ENCODE measurements at regions not wholly inside any gene's neighbourhood (a gene's known extent, or its start where the extent isn't known, plus 50 kb on each side); places are given as distances from the start of the nearest gene placed in this dataset.

DNA sequence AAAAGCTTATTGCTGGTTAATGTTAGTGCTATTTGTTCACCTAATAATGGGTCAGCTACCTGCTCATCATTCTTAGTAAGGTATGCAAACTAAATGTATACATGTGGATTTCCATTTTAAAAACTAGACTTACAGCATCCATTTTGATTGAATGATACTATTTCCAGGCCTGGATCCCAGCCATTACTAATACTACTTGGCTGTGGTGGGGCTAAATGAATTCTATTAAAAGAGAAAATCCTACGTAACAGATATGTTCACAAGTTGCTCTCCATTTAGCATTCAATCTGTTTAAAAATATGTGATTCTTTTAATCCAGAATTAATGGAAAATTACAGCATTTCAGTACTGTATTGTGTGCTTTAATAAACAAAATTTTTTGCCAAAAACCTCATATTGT, 169.4 kb upstream of the MIR17HG start:
- DNase-seq = no peak

DNA sequence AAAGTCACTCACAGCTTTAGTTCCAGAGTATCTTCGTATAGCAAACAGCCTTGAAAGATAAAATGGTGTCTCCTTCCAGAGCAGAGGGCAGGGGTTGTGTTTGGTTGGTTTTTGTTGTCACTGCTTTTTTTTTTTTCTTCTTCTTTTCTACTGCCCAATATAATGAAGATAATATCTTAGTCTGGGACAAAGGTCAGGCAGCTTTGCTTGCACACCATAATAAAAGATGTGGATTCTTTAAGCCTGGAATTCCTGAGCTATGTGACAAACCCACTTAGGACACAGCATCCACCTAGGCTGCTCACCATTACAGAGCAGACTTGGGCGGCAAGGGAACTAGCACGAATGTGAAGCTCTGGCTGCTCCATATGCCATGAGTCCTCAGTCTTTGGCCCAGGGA, 165.6 kb upstream of the MIR17HG start:
- DNase-seq = no peak

GRCh38 chr13:91184244-91184926, 163.1 kb upstream of the MIR17HG start:
- no peak for DNase-seq

DNA sequence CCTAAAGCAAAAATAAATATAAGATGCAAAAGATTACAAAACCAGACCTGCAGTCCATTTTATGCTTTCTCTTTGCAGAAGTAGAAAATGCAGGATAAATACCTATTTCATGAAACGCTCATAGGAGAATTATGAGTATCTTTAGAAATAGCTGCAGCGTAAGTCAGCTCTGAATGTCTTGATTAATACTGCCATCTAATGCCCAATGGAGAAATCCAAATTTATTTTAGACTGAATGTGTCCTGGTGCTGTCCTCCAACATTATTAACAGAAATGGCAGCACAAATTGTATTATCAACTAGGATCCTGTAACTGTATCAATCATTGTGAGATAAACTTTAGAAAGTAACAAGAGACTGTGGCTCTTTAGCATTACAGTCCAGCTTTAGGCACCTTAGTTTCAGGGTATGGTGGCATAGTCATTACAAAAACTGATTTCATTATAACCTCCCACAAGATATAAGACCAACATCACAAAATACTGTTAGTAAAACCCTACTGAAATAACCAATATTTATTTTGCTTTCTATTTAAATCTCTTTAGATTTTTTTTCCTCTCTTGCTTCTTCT, 162.1 kb upstream of the MIR17HG start:
- no peak for DNase-seq

- no peak for DNase-seq
These were observed 160.0 kb upstream of the MIR17HG start for GRCh38 chr13:91187522-91187921.

DNA sequence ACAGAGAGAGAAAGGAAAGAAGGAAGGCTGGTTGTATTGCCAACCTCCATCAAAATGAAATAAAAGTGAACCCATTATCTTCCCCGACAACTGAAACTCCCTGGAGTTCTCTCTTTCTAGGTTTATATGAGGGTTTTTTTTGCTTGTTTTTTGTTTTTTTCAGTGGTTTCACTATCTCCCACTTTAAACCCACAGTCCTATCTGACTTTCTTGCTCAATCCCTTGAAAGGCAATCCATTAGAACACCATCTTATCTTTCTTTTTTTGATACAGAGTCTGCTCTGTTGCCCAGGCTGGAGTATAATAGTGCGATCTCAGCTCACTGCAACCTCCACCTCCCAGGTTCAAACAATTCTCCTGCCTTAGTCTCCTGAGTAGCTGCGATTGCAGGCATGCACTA, 158.0 kb upstream of the MIR17HG start:
- DNase-seq = no peak

GRCh38 chr13:91193358-91193757, 154.1 kb upstream of the MIR17HG start:
- DNase-seq = no peak

GRCh38 chr13:91195789-91196188, 151.7 kb upstream of the MIR17HG start:
- no peak for DNase-seq

DNA sequence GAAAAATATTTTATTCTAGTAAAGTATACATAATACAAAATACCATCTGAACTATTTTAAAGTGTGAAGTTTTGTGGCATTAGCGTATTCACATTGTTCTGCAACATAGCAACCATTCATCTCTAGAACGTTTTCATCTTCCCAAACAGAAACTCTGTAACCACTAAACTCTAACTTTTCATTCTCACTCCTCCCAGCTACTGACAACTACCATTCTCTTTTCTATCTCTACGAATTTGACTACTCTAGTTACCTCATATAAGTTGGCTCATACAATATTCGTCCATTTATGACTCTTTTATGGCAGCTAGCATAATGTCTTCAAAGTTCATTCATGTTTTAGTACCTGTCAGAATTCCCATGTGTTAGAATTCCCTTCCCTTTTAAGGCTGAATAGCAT, 150.5 kb upstream of the MIR17HG start:
- DNase-seq = no peak

- no peak for DNase-seq
These were observed 147.6 kb upstream of the MIR17HG start for GRCh38 chr13:91199866-91200265.

DNA sequence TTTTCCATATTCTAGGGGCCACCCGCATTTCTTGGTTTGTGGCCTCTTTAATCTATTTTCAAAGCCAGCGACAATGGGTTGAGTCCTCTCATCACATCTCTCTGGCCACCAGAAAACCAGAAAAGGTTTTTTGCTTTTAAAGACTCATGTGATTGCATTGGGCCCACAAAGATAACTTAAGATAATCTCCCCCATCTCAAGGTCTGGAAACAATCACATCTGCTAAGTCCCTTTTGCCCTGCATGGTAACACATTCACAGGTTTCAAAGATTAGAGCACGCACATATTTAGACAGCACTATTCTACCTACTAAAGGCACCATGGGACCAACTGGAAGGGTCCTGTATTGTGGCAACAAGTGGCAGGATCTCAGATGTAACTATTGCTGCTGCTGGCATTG, 147.0 kb upstream of the MIR17HG start:
- no peak for DNase-seq

DNA sequence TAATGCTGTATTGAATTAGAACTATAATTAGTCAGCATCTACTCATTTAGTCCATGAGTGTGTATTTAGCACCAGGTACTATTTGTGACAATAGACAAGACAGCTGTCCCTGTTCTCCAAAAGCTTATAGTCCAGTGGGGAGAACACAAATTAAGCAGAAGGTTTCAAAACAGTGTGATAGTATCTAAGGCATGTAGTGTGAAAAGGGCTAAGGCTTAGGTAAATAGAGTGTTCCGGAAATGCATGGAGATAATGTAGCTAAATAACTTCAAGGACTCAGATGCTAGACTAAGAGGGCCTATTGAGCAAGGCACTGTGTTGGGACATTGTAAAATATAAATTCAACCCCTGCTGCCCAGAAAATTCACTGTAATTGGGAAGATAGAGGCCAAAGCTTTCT, 144.1 kb upstream of the MIR17HG start:
- no peak for DNase-seq

- no peak for DNase-seq
These were observed 140.2 kb upstream of the MIR17HG start for GRCh38 chr13:91207261-91207660.

GRCh38 chr13:91211510-91211909, 136.0 kb upstream of the MIR17HG start:
- DNase-seq = no peak

GRCh38 chr13:91212231-91212630, 135.3 kb upstream of the MIR17HG start:
- no peak for DNase-seq

- no peak for DNase-seq
These were observed 133.5 kb upstream of the MIR17HG start for GRCh38 chr13:91214031-91214430.

- DNase-seq = no peak
These were observed 130.4 kb upstream of the MIR17HG start for GRCh38 chr13:91216928-91217700.

- DNase-seq = no peak
These were observed 128.3 kb upstream of the MIR17HG start for GRCh38 chr13:91219201-91219600.

DNA sequence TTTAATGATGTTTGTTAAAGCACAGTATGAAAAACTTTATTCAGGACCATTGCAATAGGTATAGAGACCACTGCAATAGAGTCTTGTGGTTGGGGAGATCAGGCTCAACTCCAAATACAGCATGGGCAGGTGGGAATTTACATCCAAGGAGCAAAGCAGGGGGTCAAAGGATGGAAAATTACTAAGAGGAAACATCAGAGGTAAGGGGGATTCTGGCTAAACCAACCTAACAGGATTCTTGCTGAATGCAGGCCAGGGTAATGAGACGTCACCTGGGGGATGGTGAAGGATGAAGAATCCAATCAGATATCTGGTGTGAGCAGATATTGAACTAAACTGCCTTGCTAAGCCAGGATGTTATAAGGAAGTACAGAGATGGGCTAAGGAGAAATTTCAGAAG, 126.6 kb upstream of the MIR17HG start:
- no peak for DNase-seq

DNA sequence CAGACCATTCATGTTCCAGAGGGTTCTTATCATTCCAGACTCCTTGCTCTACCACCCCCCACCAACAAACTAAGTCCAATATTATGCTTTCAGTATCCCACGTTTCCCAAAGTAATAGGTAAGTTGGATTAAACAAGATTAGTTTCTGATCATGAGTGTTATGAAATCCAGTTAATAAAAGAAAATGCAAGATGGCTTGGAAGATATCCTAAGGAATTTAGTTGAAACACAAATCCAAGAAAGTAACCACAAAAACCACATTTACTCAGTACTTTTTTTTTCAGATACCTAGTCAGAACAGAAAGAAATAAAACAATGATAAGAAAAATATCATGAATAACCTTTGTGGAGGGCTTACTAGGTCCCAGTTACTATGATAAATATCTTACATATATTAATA, 119.4 kb upstream of the MIR17HG start:
- DNase-seq = no peak

GRCh38 chr13:91228940-91229339, 118.5 kb upstream of the MIR17HG start:
- no peak for DNase-seq

DNA sequence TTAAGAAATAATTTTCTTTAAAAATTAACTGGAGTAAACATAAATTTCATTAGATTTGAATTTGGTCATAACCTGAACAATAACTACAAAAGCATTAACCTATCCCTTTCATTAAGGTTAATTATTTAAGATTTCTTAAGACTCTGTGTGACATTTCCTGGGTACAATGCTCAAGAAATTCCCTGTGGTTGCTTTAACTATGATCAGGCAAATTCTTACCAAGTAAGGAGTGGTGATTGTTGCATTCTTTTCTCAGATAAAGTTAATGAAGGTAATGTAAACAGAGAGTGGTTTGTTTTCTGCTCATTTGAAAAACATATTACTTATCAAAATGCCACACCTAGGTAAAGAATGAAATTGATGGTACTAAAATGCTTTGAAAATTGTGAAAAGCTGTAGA, 114.8 kb upstream of the MIR17HG start:
- DNase-seq = no peak

DNA sequence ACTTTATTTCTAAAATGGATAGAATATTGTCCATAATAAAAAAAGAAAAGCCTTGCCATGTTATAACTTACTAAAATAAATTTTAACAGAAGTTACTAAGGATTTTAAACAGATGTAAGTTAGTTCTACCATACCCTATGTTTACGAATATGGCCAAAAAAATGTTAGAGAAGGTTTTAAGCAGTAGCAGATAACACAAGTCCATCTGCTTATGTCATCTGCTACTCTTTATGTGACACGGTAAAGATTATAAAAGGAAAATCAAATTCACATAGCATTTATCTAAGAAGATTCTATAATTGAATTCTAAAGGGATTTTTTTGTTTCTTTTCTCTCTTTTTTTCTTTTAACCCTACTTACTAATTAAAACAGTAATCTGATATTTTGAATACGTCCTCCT, 114.2 kb upstream of the MIR17HG start:
- no peak for DNase-seq

DNA sequence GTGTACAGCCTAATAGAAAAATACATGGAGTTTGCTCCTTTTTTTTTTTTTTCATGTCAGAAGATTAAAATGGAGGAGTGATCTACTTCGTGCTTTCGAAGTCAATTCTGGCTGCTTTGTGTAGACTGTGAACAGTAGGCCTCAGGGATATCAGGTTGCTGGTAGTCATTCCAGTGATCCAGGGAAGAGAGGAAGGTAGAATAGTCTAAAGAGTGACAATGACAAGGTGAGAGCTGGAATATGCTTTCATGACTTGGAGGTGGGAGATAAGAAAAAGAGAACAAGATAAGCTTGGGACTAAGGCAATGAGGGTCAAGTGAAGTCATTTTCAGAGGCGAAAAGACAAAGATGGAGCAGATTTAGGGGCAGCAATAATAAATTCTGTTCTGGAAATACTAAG, 111.3 kb upstream of the MIR17HG start:
- no peak for DNase-seq

All from HCEC 1CT (cell line).